Left ventricle myocardium inferior (tissue), 1 donor: ENCODE measurements at regions not wholly inside any gene's neighbourhood (a gene's known extent, or its start where the extent isn't known, plus 50 kb on each side); places are given as distances from the start of the nearest gene placed in this dataset.

ENCODE experiments used
- DNase-seq: peaks from one replicate; pipeline ENCODE4 v3.0.0-alpha.2; 2020
- H3K27ac ChIP-seq: fragments of 200-600 bp; replicated peaks from 2 replicates; pipeline ENCODE4 v1.8.0; 2021
- H3K27me3 ChIP-seq: fragments of 200-600 bp; 2 replicates; pipeline ENCODE4 v1.8.0; 2021; ENCODE audit warnings: low read depth
- H3K36me3 ChIP-seq: fragments of 200-600 bp; 2 replicates; pipeline ENCODE4 v1.8.0; 2021
- H3K4me1 ChIP-seq: fragments of 200-600 bp; 2 replicates; pipeline ENCODE4 v1.8.0; 2021
- H3K4me3 ChIP-seq: fragments of 200-600 bp; 2 replicates; pipeline ENCODE4 v1.8.0; 2021; ENCODE audit warnings: mild to moderate bottlenecking, moderate library complexity
- H3K9me3 ChIP-seq: fragments of 200-600 bp; replicated peaks from 2 replicates; pipeline ENCODE4 v1.8.0; 2021
- CTCF ChIP-seq: fragments of 200-600 bp; IDR thresholded peaks from 2 replicates; pipeline ENCODE4 v1.8.0; 2021; ENCODE audit warnings: antibody characterized with exemption, mild to moderate bottlenecking, borderline replicate concordance
- intact Hi-C: fragments of 100-400 bp; cut with micrococcal nuclease; formaldehyde crosslinking; loops from one replicate; pipeline ENCODE4 v1.11.0; 2022
- donor health status: DM: no; HTN: yes; CAD: no; lungs with severe emphysema.

DNA sequence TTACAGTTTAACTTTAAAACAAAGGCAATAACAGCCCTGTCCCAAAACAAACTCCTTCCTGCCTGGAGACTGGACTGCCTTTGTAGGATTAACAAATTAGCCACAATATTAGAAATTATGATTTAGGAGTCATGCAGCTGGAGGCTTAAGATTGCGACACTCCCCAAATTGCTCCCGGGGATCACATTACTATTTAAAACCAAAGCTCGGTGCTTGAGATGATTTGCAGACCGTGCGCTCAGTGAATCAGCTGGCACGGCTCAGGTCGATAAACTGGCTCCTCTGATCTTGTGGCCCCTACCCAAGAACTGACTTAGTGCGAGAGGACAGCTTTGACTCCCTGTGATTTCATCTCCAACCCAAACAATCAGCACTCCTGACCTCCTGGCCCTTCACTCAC, 829.3 kb downstream of the NLGN4X start:
- no peaks in the 10 kb centered on the region for H3K27me3 ChIP-seq
- H3K9me3 ChIP-seq, result no peaks in the 10 kb centered on the region
- no peak overlapping the region for H3K27ac ChIP-seq
- TF ChIP-seq CTCF, result no peak
- H3K36me3 ChIP-seq, result no peaks in the 10 kb centered on the region
- H3K4me3 ChIP-seq, result no peak overlapping the region
- H3K4me1 ChIP-seq, result no peaks in the 10 kb centered on the region
- intact Hi-C loops, result no loop called here
- DNase-seq, result no peak

GRCh38 chrX:5397409-5397808, 831.3 kb downstream of the NLGN4X start:
- DNase-seq, result no peak
- Histone ChIP-seq H3K27me3 (no peaks in the 10 kb centered on the region), H3K27ac (no peak overlapping the region), H3K36me3 (no peaks in the 10 kb centered on the region), H3K4me3 (no peak overlapping the region), H3K9me3 (no peaks in the 10 kb centered on the region), H3K4me1 (no peaks in the 10 kb centered on the region)
- intact Hi-C loops, result no loop called here
- no peak for TF ChIP-seq CTCF

DNA sequence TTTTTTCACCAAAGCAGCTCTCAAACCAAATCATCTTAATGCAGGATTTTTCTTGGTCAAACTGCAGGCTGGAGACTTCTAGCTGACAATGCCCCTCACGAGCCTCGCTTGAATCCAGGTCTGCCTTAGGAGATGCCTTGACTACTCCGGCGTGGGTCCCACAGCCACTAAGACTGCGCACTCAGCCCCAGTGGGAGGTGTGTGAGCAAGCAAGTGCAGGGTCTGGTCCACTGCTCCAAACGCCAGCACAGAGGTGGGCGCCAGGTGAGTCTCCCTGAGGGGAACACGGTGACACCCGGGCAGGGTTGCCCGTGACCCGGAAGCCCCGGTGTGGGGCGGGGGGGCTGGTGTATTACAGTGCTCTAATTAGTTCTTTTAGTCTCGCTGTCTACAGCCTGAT, 838.3 kb downstream of the NLGN4X start:
- no peaks in the 10 kb centered on the region for H3K36me3 ChIP-seq
- no peaks in the 10 kb centered on the region for H3K27me3 ChIP-seq
- no peaks in the 10 kb centered on the region for H3K9me3 ChIP-seq
- H3K4me1 ChIP-seq, result no peaks in the 10 kb centered on the region
- no peak overlapping the region for H3K4me3 ChIP-seq
- no peak for TF ChIP-seq CTCF
- intact Hi-C loops, result no loop called here
- DNase-seq, result no peak
- H3K27ac ChIP-seq, result no peak overlapping the region

GRCh38 chrX:5388087-5388486, 840.6 kb downstream of the NLGN4X start:
- no peak for TF ChIP-seq CTCF

DNA sequence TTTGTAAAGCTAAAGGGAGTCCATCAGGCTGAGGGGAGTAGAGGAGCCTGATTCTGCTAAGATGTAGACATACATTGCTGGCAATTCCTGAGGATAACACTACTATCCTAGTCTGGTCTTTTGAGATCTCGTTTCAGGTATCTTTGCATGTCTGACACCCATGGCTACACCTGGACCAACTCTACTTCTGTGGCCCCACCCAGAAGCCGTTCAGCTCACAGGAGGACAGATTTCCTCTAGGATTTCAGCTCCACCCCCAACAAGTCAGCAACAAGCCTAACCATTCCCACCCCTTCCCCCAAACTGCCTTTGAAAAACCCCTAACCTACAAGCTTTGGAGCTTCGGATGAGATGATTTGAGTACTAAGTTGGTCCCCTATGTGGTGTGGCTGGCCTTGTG, 848.2 kb downstream of the NLGN4X start:
- Histone ChIP-seq H3K4me1 (no peaks in the 10 kb centered on the region), H3K27ac (no peak overlapping the region), H3K9me3 (no peaks in the 10 kb centered on the region), H3K4me3 (no peak overlapping the region), H3K36me3 (no peaks in the 10 kb centered on the region), H3K27me3 (no peaks in the 10 kb centered on the region)
- intact Hi-C loops, result no loop called here
- no peak for DNase-seq
- no peak for TF ChIP-seq CTCF

More at GRCh38 chrX:5388087-5388486, 840.6 kb downstream of the NLGN4X start:
- no peak overlapping the region for H3K4me3 ChIP-seq
- H3K36me3 ChIP-seq, result no peaks in the 10 kb centered on the region
- no peaks in the 10 kb centered on the region for H3K4me1 ChIP-seq
- no peak for DNase-seq
- no peaks in the 10 kb centered on the region for H3K27me3 ChIP-seq
- intact Hi-C loops, result no loop called here
- no peaks in the 10 kb centered on the region for H3K9me3 ChIP-seq
- no peak overlapping the region for H3K27ac ChIP-seq

DNA sequence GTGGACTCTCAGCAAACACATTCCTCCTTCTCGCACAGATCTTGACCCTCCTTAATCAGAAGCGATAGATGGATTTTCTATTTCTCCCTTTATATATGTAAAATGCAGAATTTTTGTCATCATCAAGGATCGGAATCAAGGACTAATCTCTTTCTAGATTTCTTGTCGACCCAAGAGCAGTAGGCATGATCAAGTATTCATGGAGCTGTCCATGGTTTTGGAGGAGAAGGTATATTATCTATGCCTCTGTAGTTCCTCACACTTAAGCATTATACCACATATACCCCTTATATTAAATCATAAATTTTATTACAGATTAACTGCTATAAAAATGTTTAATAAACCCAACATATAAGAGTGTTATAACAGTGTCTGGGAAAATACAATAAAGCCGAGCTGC, 886.8 kb downstream of the NLGN4X start:
- no peaks in the 10 kb centered on the region for H3K9me3 ChIP-seq
- intact Hi-C loops, result no loop called here
- no peak overlapping the region for H3K4me3 ChIP-seq
- H3K27me3 ChIP-seq, result no peaks in the 10 kb centered on the region
- TF ChIP-seq CTCF, result no peak
- H3K4me1 ChIP-seq, result no peaks in the 10 kb centered on the region
- no peaks in the 10 kb centered on the region for H3K36me3 ChIP-seq
- no peak overlapping the region for H3K27ac ChIP-seq
- DNase-seq, result no peak
